ENCODE measurements at regions not wholly inside any gene's neighbourhood (a gene's known extent, or its start where the extent isn't known, plus 50 kb on each side); places are given as distances from the start of the nearest gene placed in this dataset.
A peak's percentile ranks its signal among the peaks of the same experiment; 100 is the strongest.

- DNase-seq (ENCODE audit: low read depth, low spot score), result no peak
These were observed 361.5 kb upstream of the HTR2A start for GRCh38 chr13:47258384-47258783.

- peak; percentile 17 for DNase-seq (ENCODE audit: low read depth, low spot score)
These were observed 359.8 kb upstream of the HTR2A start for GRCh38 chr13:47256618-47257017.

GRCh38 chr13:47252627-47253026 is 355.8 kb upstream of the HTR2A start:
- peak; percentile 11 for DNase-seq (ENCODE audit: low read depth, low spot score)

DNA sequence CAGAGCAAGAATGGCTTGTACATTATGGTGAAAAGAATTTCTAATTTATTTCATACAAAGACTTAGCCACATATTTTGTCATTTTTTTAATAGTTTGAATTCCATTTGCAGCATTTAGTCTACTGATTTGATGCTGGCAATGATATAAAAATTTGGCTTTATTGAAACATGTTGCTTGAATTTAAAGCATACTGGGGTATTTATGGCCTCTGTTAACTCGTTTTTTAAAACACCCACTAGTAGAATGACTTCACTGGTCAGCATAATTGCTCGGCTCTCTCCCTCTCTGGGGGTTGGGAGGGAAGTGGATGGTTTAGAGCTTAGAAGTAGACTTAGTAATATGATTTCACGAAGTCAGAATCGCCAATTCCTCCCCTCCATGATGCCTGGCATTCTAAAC is 354.9 kb upstream of the HTR2A start:
- no peak for DNase-seq (ENCODE audit: low read depth, low spot score)

DNA sequence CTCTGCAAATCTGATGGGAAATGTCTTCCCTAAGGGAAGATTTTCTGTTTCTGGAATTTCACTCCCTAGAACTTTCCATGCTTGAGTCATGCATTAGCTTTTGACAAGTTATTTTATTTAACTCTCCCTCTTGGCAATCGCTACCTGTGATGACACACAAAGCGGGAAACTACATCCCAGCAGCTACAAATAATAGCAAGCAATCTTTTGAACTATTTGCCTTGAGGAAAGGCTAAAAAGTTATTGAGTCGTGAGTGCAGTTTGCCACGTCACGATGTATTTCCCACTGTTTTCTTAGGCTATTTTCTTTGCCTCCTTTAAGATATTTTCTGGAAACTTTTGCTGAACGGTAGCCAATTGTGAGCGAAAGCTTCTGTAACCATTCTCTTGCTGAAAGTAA is 353.3 kb upstream of the HTR2A start:
- DNase-seq (ENCODE audit: low read depth, low spot score), result peak; percentile 78

- DNase-seq (ENCODE audit: low read depth, low spot score), result no peak
These were observed 352.4 kb upstream of the HTR2A start for GRCh38 chr13:47249266-47249665.

DNA sequence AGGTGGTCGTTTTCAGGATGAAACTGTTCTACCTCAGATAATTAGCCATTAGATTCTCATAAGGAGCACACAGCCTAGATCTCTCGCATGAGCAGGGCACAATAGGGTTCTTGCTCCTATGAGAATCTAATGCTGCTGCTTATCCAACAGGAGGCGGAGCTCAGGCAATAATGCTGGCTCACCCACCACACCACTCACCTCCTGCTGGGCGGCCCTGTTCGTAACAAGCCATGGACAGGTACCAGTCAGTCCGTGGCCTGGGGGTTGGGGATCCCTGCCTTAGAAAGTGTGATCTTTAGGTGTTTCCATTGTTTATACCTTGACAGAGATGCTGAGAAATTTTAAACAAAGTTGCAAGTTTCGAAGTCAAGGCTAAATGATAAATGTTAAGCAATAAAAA is 344.6 kb upstream of the HTR2A start:
- DNase-seq (ENCODE audit: low read depth, low spot score), result no peak

GRCh38 chr13:47239025-47239424 is 342.2 kb upstream of the HTR2A start:
- DNase-seq (ENCODE audit: low read depth, low spot score), result no peak

DNA sequence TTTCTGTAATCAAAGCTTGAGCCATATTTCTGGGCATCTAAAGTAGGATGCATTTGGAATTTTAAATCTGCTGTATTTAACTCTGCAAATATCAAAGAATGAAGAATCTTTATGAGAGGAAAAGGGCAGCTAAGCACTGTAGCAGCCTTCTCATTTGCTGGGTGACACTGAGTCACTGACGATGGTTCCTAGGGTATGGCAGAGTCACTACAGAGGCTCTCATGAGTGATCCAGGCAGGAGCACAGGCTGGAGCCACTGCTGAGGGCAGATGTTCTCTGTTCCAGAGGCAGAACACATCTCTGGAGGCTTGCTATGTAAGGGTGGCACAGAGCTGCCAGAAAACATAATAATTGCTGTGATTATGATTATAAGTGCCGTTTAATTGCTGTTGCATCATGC is 340.7 kb upstream of the HTR2A start:
- no peak for DNase-seq (ENCODE audit: low read depth, low spot score)

GRCh38 chr13:47233734-47234133 is 336.9 kb upstream of the HTR2A start:
- DNase-seq (ENCODE audit: low read depth, low spot score), result no peak

DNA sequence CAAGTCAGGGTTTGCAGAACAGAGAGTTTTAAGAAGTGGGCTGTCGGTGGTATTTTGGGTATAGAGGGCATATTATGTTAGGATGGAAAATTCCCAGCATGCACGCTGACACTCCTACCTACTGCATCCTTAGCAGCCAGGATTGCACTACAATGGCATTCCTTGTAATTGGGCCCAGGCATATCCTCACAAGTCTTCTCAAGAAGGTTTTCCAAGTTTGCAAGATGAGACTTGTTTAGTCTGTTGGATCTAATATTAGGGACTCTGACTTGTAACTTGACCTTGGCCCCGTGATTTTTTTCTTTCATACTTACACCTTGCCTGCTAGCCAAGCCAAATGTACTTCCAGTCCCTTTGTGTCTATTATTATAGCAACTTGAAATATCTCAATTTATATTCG is 335.7 kb upstream of the HTR2A start:
- DNase-seq (ENCODE audit: low read depth, low spot score), result no peak

- DNase-seq (ENCODE audit: low read depth, low spot score), result no peak
These were observed 333.3 kb upstream of the HTR2A start for GRCh38 chr13:47230155-47230554.

GRCh38 chr13:47226516-47226915 is 329.7 kb upstream of the HTR2A start:
- no peak for DNase-seq (ENCODE audit: low read depth, low spot score)

DNA sequence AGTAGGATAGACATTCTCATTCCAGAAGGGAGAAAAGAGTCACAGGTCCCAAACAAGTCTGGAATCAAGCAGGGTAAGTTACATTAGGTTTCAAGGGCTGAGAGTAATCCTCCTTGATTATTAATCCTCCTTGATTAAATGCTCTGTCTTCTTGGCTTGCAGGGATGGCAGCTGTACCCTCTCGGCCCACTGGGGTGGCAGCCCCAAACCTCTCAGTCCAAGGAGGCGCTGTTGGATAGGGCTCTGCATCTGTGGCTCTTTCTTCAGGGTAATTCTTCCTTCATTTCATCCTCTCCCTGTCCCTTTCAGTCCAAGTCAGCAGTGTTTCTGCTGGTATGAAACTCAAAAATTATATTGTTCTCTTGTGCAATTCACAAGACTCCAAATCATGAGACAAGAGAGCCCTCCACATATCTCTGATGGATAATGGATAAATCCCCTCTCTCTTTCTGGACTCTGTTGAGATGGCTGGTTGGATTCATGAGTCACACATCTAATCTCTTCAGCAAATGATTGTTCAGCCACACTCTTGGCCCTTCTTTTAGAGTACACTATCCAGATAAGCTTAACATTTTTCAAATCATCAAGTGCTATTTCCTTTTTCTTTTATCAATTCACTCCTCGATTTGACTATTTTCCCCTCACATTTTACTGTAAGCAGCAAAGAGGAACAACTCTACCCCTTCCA is 323.7 kb upstream of the HTR2A start:
- peak; percentile 26 for DNase-seq (ENCODE audit: low read depth, low spot score)

DNA sequence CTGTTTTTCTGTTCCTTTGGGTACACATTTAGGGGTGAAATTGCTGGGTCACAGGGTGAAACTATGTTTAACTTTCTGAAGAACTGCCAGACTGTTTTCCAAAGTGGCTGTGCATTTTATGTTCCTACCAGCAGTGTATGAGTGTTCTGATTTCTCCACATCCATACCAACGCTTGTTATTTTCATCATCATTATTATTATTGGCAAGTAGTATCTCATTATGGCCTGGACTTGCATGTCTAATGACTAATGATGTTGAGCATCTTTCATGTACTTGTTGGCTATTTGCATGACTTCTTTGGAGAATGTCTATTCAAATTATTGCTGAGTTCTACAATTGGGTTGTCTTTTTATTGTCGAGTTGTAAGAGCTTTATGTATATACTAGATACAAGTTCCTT is 321.8 kb upstream of the HTR2A start:
- no peak for DNase-seq (ENCODE audit: low read depth, low spot score)

DNA sequence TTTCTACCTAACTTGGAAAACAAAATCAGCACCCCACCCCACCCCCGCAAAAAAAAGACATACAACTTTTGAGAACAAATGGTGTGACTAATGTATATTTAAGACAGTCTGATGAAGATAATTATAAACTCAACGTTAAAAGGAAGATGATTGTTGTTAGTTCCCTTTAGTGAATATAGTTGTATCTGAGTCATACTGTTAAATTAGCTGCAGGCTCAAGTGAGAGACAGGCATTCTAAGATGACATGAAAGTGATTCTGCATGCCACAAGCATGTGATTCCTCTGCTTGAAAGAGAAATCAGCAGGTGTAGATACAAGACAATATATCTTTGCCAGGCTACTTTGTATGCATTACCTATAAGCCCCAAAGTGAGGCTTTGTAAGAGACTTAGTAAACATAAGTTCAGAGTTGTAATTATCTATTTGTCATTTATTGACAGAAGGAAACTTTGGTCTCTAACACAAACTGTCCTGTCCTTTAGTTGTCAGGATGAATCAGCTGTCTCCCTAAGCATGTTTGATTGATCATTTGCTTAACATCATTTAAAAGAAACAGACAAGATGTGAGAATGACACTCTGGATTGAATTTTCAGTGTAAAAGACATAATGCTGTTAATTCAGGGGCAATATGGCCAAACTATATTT is 319.4 kb upstream of the HTR2A start:
- peak; percentile 49 for DNase-seq (ENCODE audit: low read depth, low spot score)

DNA sequence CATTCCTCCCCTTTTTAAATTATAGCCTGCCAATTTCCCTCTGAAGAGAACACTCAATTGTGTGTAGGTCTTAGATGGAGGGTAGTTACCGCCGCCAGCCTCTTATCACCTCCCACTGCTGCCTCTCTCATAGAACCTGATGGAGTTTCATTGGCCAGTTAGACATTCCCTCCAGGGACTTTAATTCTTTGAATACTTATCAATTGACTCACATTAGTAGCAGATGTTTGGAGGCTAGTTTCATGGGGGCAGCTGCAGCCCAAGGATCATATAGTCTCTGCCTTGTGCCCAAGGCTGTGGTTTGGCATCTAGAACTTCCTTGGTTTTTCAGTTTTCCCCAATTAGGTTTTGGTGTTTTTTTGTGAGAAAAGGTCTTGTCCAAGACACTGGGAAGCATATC is 318.9 kb upstream of the HTR2A start:
- peak; percentile 92 for DNase-seq (ENCODE audit: low read depth, low spot score)

DNA sequence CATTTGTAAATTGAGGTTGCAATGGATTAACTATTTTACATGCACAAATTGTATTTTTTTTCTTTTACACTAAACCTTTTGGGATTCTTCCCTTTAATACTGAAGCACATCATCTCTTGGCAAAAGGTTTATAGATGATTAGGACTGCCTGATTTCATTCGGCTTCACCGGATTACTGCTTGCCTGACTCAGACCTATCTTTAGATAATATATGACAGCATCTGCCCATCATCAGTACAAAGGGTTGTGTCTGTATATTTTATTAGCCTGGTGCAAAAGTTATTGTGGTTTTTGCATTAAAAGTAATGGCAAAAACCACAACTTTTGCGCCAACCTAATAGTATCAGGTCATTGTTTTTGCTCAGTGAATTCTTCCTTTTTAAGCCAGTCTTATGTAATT is 316.2 kb upstream of the HTR2A start:
- no peak for DNase-seq (ENCODE audit: low read depth, low spot score)

GRCh38 chr13:47211106-47211505 is 314.3 kb upstream of the HTR2A start:
- DNase-seq (ENCODE audit: low read depth, low spot score), result peak; percentile 49

- no peak for DNase-seq (ENCODE audit: low read depth, low spot score)
These were observed 309.3 kb upstream of the HTR2A start for GRCh38 chr13:47206111-47206510.

DNA sequence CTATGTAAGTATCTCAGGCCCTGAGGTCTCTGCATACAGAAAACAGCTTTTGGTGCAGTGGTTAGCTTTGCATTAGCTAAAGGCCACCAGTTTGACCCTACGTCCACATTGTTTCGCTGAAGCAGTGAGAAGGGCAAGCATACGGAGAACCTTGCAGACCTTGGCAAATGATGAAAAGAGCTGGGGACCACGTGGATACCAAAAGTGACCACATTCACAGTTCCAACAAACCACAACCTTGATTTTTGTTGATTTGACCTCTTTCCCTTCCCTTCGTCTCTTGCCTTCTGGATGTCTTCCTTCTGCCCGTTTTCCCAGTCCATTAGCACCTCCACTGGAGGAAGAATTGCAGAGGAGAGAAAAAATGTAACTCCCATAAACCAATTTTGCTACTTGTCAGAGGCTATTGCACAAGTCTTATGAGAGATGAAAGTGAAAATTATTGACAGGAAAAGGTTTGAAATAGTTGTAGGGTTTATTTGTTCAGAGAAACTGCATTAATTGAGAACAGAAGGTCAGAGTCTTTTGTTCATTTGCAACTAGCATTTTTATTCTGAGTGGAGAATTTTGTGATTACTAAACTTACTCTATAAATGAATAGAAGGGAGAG is 293.9 kb upstream of the HTR2A start:
- peak; percentile 61 for DNase-seq (ENCODE audit: low read depth, low spot score)

DNA sequence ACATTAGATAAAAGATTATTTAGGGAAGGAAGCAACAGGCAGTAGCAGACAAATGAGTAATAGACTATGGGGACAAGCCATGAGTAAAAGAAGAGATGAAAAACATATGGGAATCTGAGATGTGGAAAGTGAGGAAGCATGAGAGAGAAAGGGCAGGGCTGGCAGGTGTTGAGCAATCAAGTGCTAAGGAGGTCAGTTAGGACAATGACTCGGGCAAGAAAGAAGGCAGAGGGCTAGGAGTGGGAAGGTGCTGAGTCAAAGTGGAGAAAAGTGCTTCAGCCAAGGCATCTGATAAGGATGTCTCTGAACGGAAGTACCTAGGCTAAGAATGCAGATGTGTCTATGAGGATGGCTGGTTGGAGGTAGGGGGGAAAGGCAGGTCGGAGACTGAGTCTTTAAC is 291.9 kb upstream of the HTR2A start:
- no peak for DNase-seq (ENCODE audit: low read depth, low spot score)

DNA sequence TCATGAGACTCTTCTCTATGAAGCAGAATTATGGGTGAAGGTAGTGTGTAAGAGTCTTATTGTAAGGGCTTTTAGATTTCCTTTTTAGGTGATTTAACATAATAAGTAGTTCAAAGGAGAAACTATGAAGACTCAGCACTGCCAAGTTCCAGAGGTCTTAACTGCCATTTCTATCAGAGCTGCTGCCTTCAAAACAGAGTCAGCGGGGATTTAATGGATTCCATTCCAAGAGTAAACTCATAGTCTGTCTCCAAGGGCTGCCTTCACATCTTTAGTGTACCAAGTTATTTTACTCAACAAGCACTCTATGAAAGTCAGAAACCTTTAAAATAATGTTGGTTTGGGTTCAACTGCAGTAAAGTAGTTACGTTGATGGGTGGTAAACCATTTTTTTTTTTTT is 289.6 kb upstream of the HTR2A start:
- no peak for DNase-seq (ENCODE audit: low read depth, low spot score)
